Ectodermal cell (in vitro differentiated cells): ENCODE measurements at regions not wholly inside any gene's neighbourhood (a gene's known extent, or its start where the extent isn't known, plus 50 kb on each side); places are given as distances from the start of the nearest gene placed in this dataset.

Experiments
- H3K27ac ChIP-seq: 2 replicates; pipeline ENCODE4 v1.7.0; 2013; ENCODE audit warnings: mild to moderate bottlenecking, low read depth, low read length; ENCODE audit not compliant: insufficient read depth, poor library complexity, severe bottlenecking
- H3K27me3 ChIP-seq: 2 replicates; pipeline ENCODE4 v1.7.0; 2013; ENCODE audit warnings: mild to moderate bottlenecking, low read length; ENCODE audit not compliant: insufficient read depth, control insufficient read depth, poor library complexity, severe bottlenecking
- H3K36me3 ChIP-seq: one replicate; pipeline ENCODE4 v1.7.0; 2013; ENCODE audit warnings: low read length; ENCODE audit not compliant: control insufficient read depth, insufficient read depth
- H3K4me1 ChIP-seq: one replicate; pipeline ENCODE4 v1.7.0; 2013; ENCODE audit warnings: low read length; ENCODE audit not compliant: control insufficient read depth, insufficient read depth
- H3K4me3 ChIP-seq: 2 replicates; pipeline ENCODE4 v1.7.0; 2013; ENCODE audit warnings: low read depth, low read length, control low read depth; ENCODE audit not compliant: insufficient read depth
- H3K9me3 ChIP-seq: 2 replicates; pipeline ENCODE4 v1.7.0; 2013; ENCODE audit warnings: mild to moderate bottlenecking, low read length, moderate library complexity; ENCODE audit not compliant: control insufficient read depth
- WGBS, 2 experiments: methylation state at CpG; one replicate each; pipeline ENCODE4 v1.1.7; 2013; ENCODE audit warnings: missing lambda C conversion rate in 2 of 2; 5-methylcytosine and 5-hydroxymethylcytosine counted together

- WGBS, 2 experiments: 90 to 93% methylated on average over 4 of the region's 4 CpGs
- no peaks in the 10 kb centered on the region for H3K9me3 ChIP-seq
- H3K27ac ChIP-seq: no peak overlapping the region
- H3K4me3 ChIP-seq: no peak overlapping the region
- H3K27me3 ChIP-seq: no peaks in the 10 kb centered on the region
- no peaks in the 10 kb centered on the region for H3K36me3 ChIP-seq
- H3K4me1 ChIP-seq: no peaks in the 10 kb centered on the region
Measured at GRCh38 chr3:70771426-70772147, 459.1 kb upstream of the MDFIC2 start.

- Histone ChIP-seq H3K27ac (no peak overlapping the region), H3K4me3 (no peak overlapping the region), H3K4me1 (no peaks in the 10 kb centered on the region), H3K36me3 (no peaks in the 10 kb centered on the region), H3K27me3 (no peaks in the 10 kb centered on the region), H3K9me3 (no peaks in the 10 kb centered on the region)
- 27 to 50% methylated on average over 1 of the region's 1 CpG for WGBS, 2 experiments
Measured at GRCh38 chr3:70770650-70771049, 458.2 kb upstream of the MDFIC2 start.

- no peak overlapping the region for H3K4me3 ChIP-seq
- no peak overlapping the region for H3K27ac ChIP-seq
- no peaks in the 10 kb centered on the region for H3K36me3 ChIP-seq
- WGBS, 2 experiments: 100% methylated on average over 2 of the region's 2 CpGs; no CpG with 5 or more reads in 1 of the 2 experiments
- H3K4me1 ChIP-seq: no peaks in the 10 kb centered on the region
- no peaks in the 10 kb centered on the region for H3K9me3 ChIP-seq
- no peaks in the 10 kb centered on the region for H3K27me3 ChIP-seq
Measured at GRCh38 chr3:70766301-70766700, 453.9 kb upstream of the MDFIC2 start.

DNA sequence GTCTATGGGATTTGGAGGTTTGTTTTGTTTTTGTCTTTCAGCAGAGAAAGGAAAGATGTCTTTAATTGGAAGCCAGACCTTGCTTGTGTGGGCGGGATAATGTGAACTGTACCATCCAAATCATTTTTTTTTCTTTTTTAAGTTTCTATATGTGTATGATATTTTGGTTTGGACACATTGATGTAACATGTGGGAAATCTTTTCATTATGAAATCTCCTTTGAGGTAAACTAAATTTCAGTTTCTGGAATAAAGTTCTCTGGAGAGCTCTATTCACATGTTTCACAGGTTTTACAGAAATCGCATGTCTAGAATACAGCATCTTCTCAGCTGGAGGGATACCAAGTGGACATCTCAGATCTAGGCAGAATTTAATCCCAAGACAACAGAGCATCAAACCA, 451.5 kb upstream of the MDFIC2 start:
- 96 to 98% methylated on average over 1 of the region's 2 CpGs for WGBS, 2 experiments
- no peaks in the 10 kb centered on the region for H3K9me3 ChIP-seq
- H3K27ac ChIP-seq: no peak overlapping the region
- no peak overlapping the region for H3K4me3 ChIP-seq
- no peaks in the 10 kb centered on the region for H3K4me1 ChIP-seq
- no peaks in the 10 kb centered on the region for H3K27me3 ChIP-seq
- no peaks in the 10 kb centered on the region for H3K36me3 ChIP-seq

GRCh38 chr3:70757658-70758057, 445.2 kb upstream of the MDFIC2 start:
- no peak overlapping the region for H3K4me3 ChIP-seq
- H3K4me1 ChIP-seq: no peaks in the 10 kb centered on the region
- H3K9me3 ChIP-seq: no peaks in the 10 kb centered on the region
- H3K27ac ChIP-seq: no peak overlapping the region
- 88 to 96% methylated on average over 2 of the region's 2 CpGs for WGBS, 2 experiments
- H3K36me3 ChIP-seq: no peaks in the 10 kb centered on the region
- no peaks in the 10 kb centered on the region for H3K27me3 ChIP-seq

DNA sequence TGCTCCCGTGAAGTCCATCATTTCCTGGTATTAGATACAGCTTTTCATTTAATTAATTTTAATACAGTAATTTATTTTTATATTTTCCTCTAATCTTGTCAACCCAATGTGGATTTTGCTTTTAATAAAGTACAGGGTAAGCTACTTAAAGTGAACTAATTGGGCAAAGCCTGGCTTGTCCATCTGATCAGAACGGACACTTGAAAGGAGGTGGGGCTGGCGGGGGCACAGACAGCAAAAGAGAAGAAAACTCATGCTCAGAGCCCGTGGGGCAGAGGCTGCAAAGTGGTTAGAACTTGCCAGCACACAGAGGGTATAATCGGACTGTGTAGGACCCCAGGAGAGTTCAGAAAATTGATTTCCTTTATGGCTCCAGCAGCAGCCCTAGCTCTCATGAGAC, 443.1 kb upstream of the MDFIC2 start:
- H3K4me1 ChIP-seq: no peaks in the 10 kb centered on the region
- H3K4me3 ChIP-seq: no peak overlapping the region
- no peaks in the 10 kb centered on the region for H3K36me3 ChIP-seq
- no peaks in the 10 kb centered on the region for H3K27me3 ChIP-seq
- H3K27ac ChIP-seq: no peak overlapping the region
- H3K9me3 ChIP-seq: no peaks in the 10 kb centered on the region
- WGBS, 2 experiments: 93 to 97% methylated on average over 4 of the region's 5 CpGs

- H3K4me1 ChIP-seq: no peaks in the 10 kb centered on the region
- no peaks in the 10 kb centered on the region for H3K9me3 ChIP-seq
- H3K27ac ChIP-seq: no peak overlapping the region
- H3K4me3 ChIP-seq: no peak overlapping the region
- no peaks in the 10 kb centered on the region for H3K27me3 ChIP-seq
- H3K36me3 ChIP-seq: no peaks in the 10 kb centered on the region
Measured at GRCh38 chr3:70754314-70754713, 441.9 kb upstream of the MDFIC2 start.

DNA sequence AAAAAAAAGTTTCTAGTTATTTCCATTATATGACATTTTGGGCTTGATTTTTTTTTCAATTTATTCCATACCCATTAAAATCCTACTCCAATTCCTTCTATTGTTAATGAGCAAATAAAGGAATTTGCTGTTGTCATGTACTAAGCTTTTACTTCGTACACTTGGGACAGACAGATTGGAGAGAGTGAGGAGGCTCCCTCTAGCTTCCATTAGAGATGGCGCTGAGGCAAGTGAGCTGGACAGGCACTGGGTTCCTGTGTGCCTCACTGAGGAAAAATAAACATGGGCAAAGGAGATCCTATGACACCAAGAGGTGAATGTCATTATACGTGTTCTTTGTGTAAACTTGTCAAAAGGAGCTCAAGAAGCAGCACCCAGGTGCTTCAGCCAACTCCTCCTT, 441.1 kb upstream of the MDFIC2 start:
- 83 to 88% methylated on average over 3 of the region's 3 CpGs for WGBS, 2 experiments
- Histone ChIP-seq H3K27me3 (no peaks in the 10 kb centered on the region), H3K4me3 (no peak overlapping the region), H3K4me1 (no peaks in the 10 kb centered on the region), H3K9me3 (no peaks in the 10 kb centered on the region), H3K36me3 (no peaks in the 10 kb centered on the region), H3K27ac (no peak overlapping the region)

- no peak overlapping the region for H3K27ac ChIP-seq
- no peaks in the 10 kb centered on the region for H3K4me1 ChIP-seq
- H3K4me3 ChIP-seq: no peak overlapping the region
- no peaks in the 10 kb centered on the region for H3K9me3 ChIP-seq
- 94% methylated on average over 5 of the region's 5 CpGs for WGBS, 2 experiments
- no peaks in the 10 kb centered on the region for H3K36me3 ChIP-seq
- H3K27me3 ChIP-seq: no peaks in the 10 kb centered on the region
Measured at GRCh38 chr3:70752051-70752450, 439.6 kb upstream of the MDFIC2 start.

- H3K4me1 ChIP-seq: no peaks in the 10 kb centered on the region
- H3K4me3 ChIP-seq: no peak overlapping the region
- H3K36me3 ChIP-seq: no peaks in the 10 kb centered on the region
- no peaks in the 10 kb centered on the region for H3K27me3 ChIP-seq
- WGBS, 2 experiments: 71 to 72% methylated on average over 3 to 4 of the region's 4 CpGs
- no peaks in the 10 kb centered on the region for H3K9me3 ChIP-seq
- no peak overlapping the region for H3K27ac ChIP-seq
Measured at GRCh38 chr3:70749122-70749521, 436.7 kb upstream of the MDFIC2 start.

- no peaks in the 10 kb centered on the region for H3K4me1 ChIP-seq
- H3K4me3 ChIP-seq: no peak overlapping the region
- H3K9me3 ChIP-seq: no peaks in the 10 kb centered on the region
- no peaks in the 10 kb centered on the region for H3K36me3 ChIP-seq
- no peaks in the 10 kb centered on the region for H3K27me3 ChIP-seq
- H3K27ac ChIP-seq: no peak overlapping the region
- WGBS, 2 experiments: 68 to 69% methylated on average over 4 to 5 of the region's 5 CpGs
Measured at GRCh38 chr3:70748593-70748992, 436.2 kb upstream of the MDFIC2 start.
